AG08396 (cell line): ENCODE measurements at regions not wholly inside any gene's neighbourhood (a gene's known extent, or its start where the extent isn't known, plus 50 kb on each side); places are given as distances from the start of the nearest gene placed in this dataset.
"Not testable (repeated sequence)": the region's sequence is repeated elsewhere in the genome, so short reads cannot be mapped to it uniquely, and the experiment has no call there.

Experiments used
- DNase-seq: peaks from one replicate; pipeline ENCODE4 v3.0.0; 2012; ENCODE audit warnings: low spot score, mixed read lengths

DNA sequence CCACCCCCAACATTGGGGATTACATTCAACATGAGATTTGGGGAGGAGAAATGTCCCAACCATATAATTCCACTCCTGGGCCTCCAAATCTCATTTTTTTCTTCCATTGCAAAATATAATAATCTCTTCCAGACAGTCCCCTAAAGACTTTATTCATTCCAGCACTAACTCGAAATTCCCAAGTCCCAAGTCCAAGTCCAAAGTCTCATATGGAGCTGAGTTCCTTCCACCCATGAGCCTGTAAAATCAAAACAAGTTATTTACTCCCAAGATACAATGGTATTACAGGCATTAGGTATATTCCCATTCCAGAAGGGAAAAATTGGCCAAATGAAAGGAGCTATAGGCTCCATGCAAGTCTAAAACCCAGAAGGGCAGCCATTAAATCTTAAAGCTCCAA is 56.7 kb downstream of the P2RY1 start:
- no peak for DNase-seq

DNA sequence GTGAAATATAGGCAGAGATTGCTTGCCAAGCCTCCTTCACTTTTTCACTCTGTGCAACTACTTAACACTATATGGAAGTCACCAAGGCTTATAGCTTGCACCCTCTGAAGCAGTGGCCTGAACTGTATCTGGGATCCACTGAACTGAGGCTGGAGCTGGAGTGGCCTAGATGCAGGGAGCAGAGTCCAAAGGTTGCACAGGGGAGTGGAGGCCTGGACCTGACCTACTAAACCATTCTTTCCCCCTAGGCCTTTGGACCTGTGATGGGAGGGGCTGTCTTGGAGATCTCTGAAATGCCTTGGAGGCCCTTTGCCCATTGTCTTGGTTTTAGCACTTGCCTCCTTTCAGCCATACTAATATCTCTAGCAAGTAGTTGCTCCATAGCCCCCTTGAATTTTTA is 57.5 kb downstream of the P2RY1 start:
- DNase-seq: no peak

DNA sequence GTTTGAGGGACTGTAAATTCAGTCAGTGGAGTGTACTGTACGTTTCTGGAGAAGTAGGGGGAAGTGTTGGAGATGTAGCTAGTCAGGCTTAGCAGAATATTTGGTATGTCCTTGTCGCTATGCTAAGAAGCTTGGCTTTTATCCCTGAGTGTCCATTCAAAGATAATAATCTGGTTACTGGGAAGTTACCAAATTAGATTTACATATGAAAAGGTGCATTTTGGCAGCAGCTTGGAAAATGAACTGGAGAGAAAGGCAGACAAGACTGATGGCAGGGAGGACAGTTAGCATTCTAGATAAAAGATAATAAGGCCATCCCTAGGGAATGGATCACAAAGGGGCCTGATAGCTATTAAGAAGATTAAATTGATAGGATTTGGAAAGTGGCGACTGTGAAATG is 58.7 kb downstream of the P2RY1 start:
- DNase-seq: no peak

DNA sequence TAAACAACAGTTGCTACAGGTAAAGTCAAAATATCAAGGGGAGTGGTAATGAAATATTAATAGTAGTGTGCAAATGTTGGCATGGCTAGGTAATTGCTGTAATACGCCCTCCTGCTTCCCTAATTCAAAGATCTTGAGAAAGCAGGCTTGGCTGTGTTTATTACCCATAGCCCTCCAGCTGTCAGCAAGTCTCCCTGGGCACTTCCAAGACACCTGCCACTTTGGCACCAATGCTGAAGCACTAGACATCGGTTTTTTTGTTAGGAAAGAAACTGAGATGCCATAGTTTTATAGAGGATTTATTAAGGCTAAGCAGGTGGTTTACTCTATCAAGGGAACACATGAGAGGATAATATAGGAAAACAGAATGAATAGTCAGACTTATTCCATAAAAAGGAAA is 64.4 kb downstream of the P2RY1 start:
- no peak for DNase-seq

DNA sequence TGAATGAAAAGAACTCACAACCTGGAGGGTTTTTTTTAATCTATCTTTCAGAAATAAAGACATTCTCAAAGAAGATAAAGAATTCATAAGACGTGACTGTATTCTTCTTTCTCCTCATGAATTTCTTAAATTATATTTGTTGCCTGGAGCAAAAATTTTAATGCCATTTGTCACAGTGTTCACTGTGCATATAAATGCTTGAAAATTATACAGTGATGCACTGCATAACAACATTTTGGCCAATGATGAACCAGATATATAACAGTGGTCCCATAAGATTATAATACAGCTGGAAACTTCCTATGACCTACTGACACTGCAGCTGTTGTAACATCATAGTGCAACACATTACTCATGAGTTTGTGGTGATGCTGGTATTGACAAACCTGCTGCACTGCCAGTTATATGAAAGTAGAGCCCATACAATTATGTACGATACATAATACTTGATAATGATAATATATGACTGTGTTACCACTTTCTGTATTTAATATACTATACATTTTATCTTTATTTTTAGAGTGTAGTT is 67.3 kb downstream of the P2RY1 start:
- no peak for DNase-seq

DNA sequence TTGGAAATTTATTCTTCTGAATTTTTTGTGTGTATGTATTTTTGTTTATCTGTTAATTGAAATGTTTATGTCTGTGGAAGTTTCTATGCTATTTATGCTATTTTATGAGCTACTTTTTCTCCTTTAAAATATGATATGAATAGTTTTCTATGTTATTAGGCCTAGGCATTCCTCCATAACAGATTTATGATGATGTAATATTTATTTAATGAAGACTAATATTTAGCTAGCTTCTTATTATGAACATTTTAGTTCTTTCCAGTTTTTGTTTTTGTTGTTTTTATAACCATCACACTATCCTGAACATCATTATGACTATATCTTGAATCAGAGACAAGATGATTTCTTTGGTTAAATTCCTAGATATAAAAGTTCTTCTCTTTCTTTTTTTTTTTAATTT is 70.7 kb downstream of the P2RY1 start:
- DNase-seq: no peak

DNA sequence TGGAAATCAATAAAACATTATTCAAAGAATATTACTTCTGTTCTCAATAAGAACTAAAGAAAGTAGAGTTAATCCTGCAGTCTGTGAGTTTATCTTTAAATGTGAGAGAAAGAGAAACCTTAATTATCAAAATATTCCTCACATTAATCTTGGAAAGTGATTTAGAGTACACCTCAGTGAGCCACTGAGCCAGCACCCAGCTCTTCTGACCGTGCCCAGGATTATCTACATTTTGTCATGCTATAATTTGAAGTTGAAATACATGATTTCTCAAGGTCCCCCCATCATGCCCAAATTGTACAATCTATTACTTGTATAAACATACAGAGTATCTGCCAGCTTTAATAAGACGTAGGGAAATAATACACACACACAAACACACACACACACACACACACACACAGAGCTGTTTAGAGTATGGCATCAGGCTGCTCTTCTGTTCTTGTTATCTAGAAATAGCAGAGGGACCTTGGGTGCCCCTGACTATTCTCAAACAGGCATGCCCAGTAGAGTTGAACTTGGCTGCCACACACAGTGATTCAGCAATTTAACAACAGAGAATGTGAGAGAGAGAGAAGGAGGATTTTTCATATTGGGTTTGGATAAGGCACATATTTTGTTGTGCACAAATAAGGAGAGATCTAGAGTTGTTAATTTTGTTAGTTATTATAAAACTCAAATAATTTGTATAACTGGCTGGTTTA is 74.4 kb downstream of the P2RY1 start:
- no peak for DNase-seq

DNA sequence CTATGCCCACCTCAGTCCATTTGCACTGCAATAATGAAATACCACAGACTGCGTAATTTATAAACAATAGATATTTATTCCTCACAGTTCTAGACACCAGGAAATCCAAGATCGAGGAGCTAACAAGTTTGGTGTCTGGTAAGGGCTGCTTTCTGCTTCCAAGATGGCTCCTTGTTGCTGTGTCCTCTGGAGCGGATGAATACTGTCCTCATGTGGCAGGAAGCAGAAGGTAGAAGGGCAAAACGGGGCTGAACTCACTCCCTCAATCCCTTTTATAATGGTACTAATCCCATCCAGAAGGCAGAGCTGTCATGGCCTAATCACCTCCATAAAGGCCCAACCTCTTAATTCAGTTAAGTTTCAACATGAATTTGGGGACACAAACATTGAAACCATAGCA is 75.3 kb downstream of the P2RY1 start:
- DNase-seq: no peak

DNA sequence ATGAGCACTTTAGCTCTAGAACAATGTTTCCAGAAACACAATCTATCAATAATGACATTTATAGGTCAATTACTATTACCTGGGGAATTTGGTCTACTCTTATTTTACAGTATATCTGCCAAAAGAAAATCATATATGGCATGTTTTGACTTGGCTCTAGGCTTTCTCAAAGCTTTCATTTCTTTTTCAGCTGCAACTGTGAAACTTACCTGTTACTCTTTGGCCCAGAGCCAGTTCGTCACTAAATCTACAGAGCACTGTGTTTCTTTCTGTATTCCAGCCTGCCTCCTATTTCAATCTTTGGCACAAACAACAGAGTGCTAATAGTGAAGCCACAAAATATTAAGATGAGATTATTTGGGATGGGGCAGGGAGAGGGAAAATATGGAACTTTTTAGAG is 76.0 kb downstream of the P2RY1 start:
- DNase-seq: no peak

DNA sequence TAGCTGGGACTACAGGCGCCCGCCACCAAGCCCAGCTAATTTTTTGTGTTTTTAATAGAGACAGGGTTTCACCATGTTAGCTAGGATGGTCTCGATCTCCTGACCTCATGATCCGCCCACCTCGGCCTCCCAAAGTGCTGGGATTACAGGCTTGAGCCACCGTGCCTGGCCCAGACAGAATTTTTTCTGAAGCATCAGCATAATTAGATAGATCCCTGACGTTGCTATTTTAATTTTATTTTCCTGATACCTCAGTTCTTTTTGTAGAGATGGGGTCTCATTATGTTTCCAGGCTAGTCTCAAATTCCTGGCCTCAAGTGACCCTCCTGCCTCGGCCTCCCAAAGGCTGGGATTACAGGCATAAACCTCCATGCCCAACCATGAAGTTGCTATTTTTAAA is 79.8 kb downstream of the P2RY1 start:
- DNase-seq: not testable (repeated sequence)

DNA sequence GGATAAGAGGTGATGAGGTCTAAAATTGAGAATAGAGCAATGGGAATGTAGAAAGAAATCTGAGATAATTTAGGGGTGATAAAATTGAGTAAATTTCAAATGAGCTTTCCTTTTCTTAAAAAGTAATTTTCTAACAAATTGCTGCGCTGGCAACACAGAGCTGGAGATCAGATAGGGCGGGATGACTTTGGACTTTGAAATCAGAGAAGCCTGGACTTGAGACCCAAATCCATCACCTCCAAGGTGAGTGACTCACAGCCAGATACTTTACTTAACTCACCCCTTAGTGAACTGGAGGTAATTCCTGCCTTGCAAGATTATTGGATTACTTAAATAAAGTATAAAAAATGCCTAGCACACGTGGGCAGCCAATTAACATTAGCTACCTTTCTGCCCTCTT is 80.8 kb downstream of the P2RY1 start:
- no peak for DNase-seq

DNA sequence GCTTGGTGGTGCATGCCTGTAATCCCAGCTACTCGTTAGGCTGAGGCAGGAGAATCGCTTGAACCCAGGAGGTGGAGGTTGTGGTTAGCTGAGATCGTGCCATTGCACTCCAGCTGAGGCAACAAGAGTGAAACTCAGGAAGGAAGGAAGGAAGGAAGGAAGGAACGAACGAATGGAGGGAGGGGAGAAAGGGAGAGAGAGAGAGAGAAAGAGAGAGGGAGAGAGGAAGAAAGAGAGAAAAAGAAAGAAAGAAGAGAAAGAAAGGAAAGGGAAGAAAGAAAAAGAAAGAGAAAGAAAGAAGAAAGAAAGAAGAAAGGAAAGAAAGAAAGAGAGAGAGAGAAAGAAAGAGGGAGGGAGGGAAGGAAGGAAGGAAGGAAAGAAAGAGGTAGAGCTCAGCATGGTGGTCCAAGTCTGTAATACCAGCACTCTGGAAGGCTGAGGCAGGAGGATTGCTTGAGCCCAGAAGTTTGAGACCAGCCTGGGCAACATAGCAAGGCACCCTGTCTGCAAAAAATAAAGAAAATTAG is 81.9 kb downstream of the P2RY1 start:
- no peak for DNase-seq

DNA sequence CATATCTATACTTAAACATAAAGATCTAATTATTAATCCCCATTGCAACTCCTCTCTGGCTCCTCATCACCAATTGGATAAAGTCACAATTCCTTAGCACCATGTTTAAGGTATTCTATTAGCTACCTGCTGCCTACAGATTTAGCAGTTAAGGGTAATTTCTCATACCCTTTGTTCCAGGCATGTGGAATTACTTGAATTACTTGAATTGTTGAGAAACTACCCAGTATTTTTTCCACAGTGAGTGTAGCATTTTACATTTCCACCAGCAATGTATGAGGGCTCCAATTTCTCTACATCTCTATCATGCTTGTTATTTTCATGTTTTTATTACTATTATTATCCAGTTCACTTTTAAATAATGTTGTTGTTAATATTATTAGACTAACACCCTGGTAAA is 86.4 kb downstream of the P2RY1 start:
- no peak for DNase-seq

DNA sequence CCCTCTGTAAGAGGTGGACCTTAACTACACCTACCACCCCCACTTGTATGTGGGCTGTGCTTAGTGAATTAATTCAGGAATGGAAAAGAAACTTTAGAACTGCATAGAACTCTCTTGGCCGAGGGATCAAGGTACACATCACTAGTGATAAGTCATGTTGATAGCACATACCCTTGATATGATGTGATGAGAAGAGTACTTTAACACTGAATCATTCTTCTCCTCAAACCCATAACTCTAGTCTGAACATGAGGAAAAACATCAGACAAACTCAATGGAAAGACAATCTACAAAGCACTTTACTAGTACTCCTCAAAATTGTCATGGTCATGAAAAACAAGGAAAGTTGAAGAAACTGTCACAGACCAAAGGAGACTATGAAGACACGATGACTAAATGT is 87.6 kb downstream of the P2RY1 start:
- DNase-seq: no peak

DNA sequence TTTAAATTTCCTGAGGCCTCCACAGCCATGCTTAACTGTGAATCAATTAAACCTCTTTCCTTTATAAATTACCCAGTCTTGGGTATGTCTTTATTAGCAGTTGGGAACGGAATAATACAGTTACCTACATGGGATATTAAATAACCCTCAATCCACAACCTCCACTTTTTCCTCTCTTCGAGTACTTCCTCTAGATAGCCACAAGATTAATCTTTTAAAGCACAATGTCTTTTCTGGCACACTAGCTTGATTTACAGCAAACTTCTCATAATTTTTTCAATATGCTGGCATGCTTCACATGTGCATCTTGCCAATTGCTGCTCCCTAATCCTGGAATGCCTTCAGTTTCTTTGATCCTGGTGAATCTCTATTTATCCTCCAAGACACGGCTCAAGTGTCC is 92.2 kb downstream of the P2RY1 start:
- no peak for DNase-seq

DNA sequence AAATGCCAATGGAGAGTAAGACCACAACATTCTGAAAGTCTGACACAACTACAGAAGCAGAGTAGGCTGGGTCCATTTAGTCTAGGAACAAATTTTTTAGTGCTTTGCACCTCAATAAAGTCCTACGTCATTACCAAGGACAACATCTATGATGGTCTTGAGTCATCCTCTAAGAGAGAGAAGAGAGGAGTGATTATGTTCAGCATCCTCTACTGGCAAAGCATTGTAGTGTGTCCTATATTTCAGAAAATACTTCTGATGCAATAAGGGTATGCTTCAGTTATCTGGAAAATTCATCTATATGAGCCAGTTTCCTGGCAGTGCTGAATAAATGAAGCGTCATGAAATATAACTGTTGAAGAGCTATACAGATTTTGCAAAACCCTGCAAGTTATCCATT is 95.6 kb downstream of the P2RY1 start:
- no peak for DNase-seq

DNA sequence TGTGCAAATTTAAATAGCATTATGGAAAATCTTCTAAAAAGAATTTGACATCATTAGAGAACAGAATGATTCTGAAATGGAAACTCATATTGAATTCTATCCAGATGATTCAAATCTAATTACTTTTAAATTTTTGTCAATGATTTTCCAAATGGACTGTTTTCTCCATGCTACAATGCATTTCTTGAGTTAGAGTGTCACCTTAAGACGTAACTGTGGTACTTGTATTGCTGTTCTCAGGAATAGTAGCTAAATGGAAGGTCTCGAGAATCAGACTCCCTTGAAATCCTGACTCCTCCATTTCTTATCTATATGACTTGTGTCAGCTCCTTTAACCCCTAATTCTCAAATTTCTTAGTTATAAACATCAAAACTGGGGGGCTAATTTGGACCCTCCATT is 102.3 kb downstream of the P2RY1 start:
- DNase-seq: no peak

DNA sequence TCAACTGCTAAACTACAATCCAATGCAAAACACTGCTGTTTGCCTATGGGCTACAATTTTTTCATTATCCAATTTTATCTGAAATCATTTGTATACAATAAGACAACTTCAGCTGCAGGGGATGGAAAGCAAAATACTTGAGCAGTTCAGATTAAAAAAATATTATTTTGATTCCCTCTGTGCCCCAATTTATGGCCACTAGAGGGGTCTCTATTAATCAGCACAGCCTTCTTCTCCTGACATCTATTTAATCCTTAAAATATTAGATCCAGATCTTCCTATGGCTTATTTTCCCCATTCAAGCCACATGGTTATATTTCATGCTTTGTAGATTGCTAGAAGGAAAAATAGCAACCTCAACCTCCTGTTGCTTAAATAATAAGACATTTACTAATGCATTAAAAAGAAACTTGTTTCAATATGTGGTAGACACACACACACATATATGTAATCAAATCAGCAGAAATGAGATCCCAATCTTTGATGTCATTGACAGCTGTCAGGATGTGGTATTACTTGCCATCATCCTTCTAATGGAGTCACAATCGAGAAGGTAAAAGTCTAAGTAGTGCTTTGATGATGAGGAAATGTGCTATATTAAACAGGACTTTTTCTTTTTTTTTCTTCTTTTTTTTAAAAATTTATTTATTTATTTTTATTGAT is 104.2 kb downstream of the P2RY1 start:
- no peak for DNase-seq

DNA sequence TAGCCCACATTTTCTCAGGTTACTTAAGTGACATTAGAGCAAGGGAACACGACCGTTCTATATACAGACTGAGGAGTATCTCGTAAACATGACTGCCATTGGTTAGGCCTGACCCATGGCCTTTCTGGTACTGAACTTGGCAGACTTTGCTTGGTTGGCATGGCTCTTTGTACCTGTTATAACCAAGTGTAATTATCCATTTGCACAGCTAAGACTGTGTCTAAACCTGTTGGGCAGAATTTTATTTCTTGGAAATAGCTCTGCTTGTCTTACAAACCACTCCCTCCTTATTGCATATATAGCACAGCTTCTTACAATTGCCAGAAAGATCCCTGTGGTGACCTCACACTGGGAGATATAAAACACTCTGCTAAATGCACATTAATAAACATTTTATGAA is 106.9 kb downstream of the P2RY1 start:
- DNase-seq: no peak

DNA sequence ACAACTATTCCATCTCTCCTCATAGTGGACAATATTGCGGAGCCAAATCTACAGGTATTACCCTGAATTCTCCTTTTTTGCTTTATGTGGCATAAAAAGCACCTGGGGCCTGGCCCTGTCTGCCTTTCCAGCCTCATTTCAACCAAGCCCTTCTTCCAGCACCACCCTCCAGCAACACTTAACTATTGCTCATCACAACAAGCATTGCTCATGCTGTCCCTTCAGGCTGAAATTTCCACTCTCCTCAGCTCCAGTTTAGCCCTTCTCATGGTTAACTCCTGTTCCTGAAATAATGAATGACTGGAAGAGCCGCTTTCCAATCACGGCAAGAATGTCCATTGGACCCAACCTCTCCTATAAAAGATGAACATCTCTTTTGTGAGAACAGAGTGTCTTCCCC is 107.4 kb downstream of the P2RY1 start:
- no peak for DNase-seq

DNA sequence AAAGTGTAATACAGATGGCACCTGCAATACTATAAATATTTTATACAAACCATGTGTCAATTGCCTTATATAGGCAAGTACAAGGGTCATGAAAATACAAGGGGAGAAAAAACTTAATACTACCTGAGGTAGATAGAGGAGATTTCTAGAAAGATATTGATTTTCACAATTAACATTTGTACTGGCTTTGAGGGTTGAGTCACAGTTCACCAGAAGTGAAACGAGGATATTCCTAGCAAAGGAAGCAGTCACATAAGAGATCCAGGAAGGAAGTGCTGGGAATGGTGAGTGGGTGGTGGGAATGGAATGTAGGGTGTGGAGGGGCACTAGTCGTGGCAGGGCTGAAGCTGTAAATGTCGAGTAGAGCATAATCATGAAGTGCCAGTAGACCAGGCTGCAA is 108.7 kb downstream of the P2RY1 start:
- DNase-seq: no peak

DNA sequence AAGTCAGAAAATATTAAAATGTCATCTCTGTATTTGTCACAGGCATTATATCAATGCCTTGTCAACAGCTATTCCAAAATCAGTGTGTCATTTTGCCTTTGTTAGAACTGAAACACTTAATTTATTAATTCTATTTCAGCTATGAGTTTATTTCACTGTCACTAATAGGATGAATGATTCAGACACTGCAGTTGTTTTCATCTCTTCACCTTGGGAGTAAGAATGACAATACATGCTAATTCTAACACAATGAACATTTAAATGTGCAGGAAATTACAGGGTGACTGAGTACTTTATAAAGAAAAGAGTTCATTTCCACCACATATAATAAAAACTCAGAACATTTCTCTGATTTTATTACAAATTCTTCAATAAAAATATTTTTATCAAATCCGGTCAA is 109.7 kb downstream of the P2RY1 start:
- DNase-seq: no peak

DNA sequence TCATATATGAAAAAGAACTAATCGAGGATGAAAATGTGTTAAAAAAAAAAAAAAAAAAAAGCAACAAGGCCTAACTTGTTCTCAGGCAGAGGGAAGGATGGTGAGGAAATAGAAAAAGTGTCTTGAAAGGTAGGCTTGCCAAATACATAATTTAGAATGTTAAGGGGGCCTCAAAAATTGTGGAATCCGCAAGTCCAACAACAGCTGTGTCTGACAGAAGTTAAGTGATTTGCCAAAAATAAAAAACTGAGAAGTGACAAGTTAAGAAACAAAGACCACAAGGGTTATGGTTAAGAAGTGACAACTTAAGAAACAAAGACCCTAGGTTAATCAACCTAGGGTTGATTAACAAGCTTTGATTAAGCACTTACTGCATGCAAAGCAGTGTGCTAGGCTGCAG is 110.6 kb downstream of the P2RY1 start:
- no peak for DNase-seq

DNA sequence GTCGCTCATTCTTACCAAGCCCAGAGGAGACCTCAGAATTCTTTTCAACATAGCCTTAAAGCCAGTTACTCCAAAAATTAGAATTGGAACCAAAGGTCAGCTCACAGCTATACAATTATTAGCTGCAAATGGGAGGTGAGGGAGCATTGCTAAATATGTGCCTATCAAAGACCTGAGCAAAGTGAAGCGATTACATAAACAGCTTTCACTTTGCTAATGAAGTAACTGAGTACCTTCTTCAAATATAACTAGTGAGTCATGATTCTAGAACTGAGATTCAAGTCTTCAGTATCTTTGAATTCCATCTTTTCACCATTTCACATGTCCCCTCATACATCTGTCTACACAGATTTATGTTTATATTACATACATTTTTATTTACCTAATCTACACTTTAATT is 122.6 kb downstream of the P2RY1 start:
- no peak for DNase-seq
